Psoas muscle (tissue), 7 donors: ENCODE measurements at regions not wholly inside any gene's neighbourhood (a gene's known extent, or its start where the extent isn't known, plus 50 kb on each side); places are given as distances from the start of the nearest gene placed in this dataset.

Experiments
- ATAC-seq, 4 donors: fragments of 200-7000 bp; cut with Tn5 transposase; one replicate each; pipeline ENCODE4 v1.9.1; 2020; ENCODE audit warnings: moderate library complexity in 3 of 4, mild to moderate bottlenecking in 2 of 4
- DNase-seq, 2 donors: peaks; one replicate each; pipeline ENCODE4 v3.0.0-alpha.2; 2020
- H3K27ac ChIP-seq: fragments of 200-600 bp; one replicate; pipeline ENCODE4 v1.8.0; 2022
- H3K27me3 ChIP-seq, 3 donors: fragments of 200-600 bp in 1 of 3; one replicate each; pipeline versions ENCODE4 v1.6.1 to v1.8.0; 2013 to 2022; ENCODE audit warnings: low read length in 2 of 3, mild to moderate bottlenecking in 2 of 3, moderate library complexity in 1 of 3; ENCODE audit not compliant: insufficient read depth in 3 of 3
- H3K36me3 ChIP-seq, 2 donors: fragments of 200-600 bp in 1 of 2; one replicate each; pipeline versions ENCODE4 v1.6.1 to v1.8.0; 2013 to 2022; ENCODE audit warnings: low read depth in 1 of 2, mild to moderate bottlenecking in 1 of 2, moderate library complexity in 1 of 2; ENCODE audit not compliant: insufficient read depth in 1 of 2
- H3K4me1 ChIP-seq: fragments of 200-600 bp; one replicate; pipeline ENCODE4 v1.8.0; 2022
- H3K4me3 ChIP-seq: fragments of 200-600 bp; one replicate; pipeline ENCODE4 v1.8.0; 2022; ENCODE audit warnings: mild to moderate bottlenecking
- H3K9me3 ChIP-seq: fragments of 200-600 bp; one replicate; pipeline ENCODE4 v1.8.0; 2022
- WGBS, 3 donors: extraction: QIAGEN DNeasy Blood & Tissue Kit; methylation state at CpG; one replicate each; pipeline versions ENCODE4 v1.1.6 to v1.1.7; 2013; 5-methylcytosine and 5-hydroxymethylcytosine counted together
- intact Hi-C, 2 donors: fragments of 100-400 bp; cut with DNase I; formaldehyde crosslinking; loops; one replicate each; pipeline versions ENCODE4 v1.11.0 to v1.14.2; 2022
- TF ChIP-seq, protein P1 (sequence below): fragments of 200-600 bp; IDR thresholded peaks from one replicate; pipeline ENCODE4 v1.8.0; 2022; ENCODE audit warnings: antibody characterized with exemption
- donor health status: healthy with polysubstance abuse.
- donor health status: DM: no; HTN: no; CAD: no; lungs with moderate emphysema.
- donor health status: Bipolar disorder and iron deficiency.
- donor health status: healthy.
- donor health status: DM: yes; HTN: yes; CAD: no.
- donor health status: DM: no; HTN: no; CAD: no.
- donor health status: DM: yes; HTN: yes; CAD: no.

DNA sequence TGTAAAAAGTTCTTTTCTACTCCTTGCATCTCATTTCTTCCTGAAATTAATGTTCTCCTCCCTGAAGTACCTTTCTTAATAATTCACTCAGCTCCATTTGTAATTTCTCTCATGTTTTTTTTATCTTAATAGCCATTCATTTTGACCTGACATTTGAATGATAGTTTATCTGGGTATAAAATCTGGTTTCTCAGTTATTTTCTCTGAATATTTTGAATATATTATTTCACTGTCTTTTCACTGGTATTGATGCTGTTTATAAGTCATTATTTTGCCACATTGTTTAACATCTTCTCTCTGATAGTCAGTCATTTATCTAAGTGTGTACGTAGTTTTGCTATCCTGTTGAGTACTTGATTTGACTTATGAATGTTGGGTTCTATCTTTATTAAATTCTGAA, 68.8 kb upstream of the ARHGAP18 start:
- no peak overlapping the region for H3K27ac ChIP-seq
- no peaks in the 10 kb centered on the region for H3K36me3 ChIP-seq
- no peak for ATAC-seq
- H3K27me3 ChIP-seq, result no peaks in the 10 kb centered on the region
- TF ChIP-seq, protein P1, sequence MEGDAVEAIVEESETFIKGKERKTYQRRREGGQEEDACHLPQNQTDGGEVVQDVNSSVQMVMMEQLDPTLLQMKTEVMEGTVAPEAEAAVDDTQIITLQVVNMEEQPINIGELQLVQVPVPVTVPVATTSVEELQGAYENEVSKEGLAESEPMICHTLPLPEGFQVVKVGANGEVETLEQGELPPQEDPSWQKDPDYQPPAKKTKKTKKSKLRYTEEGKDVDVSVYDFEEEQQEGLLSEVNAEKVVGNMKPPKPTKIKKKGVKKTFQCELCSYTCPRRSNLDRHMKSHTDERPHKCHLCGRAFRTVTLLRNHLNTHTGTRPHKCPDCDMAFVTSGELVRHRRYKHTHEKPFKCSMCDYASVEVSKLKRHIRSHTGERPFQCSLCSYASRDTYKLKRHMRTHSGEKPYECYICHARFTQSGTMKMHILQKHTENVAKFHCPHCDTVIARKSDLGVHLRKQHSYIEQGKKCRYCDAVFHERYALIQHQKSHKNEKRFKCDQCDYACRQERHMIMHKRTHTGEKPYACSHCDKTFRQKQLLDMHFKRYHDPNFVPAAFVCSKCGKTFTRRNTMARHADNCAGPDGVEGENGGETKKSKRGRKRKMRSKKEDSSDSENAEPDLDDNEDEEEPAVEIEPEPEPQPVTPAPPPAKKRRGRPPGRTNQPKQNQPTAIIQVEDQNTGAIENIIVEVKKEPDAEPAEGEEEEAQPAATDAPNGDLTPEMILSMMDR, result no peak
- peaks cover 8% of the 10 kb centered on the region for H3K9me3 ChIP-seq
- no peak for DNase-seq
- H3K4me3 ChIP-seq, result no peak overlapping the region
- no peaks in the 10 kb centered on the region for H3K4me1 ChIP-seq
- intact Hi-C loops, result no loop called here
- 0 to 95% (median 44%) methylated on average over 1 of the region's 1 CpG for WGBS, 3 donors

GRCh38 chr6:129777371-129777770, 67.4 kb upstream of the ARHGAP18 start:
- no peaks in the 10 kb centered on the region for H3K36me3 ChIP-seq
- no peak overlapping the region for H3K4me3 ChIP-seq
- TF ChIP-seq, protein P1, result no peak
- H3K9me3 ChIP-seq, result peaks cover 8% of the 10 kb centered on the region
- no peak for ATAC-seq
- H3K27ac ChIP-seq, result no peak overlapping the region
- intact Hi-C loops, result no loop called here
- no peaks in the 10 kb centered on the region for H3K27me3 ChIP-seq
- no peaks in the 10 kb centered on the region for H3K4me1 ChIP-seq
- DNase-seq, result no peak

- Histone ChIP-seq H3K9me3 (peaks cover 8% of the 10 kb centered on the region), H3K4me3 (no peak overlapping the region), H3K4me1 (no peaks in the 10 kb centered on the region), H3K27me3 (peaks cover 0 to 3% (median 0%) of the 10 kb centered on the region in 3 donors), H3K27ac (no peak overlapping the region), H3K36me3 (no peaks in the 10 kb centered on the region)
- TF ChIP-seq, protein P1, result no peak
- ATAC-seq, result no peak
- intact Hi-C loops, result no loop called here
- DNase-seq, result no peak
- 93 to 96% (median 94%) methylated on average over 3 of the region's 3 CpGs for WGBS, 3 donors
Observed at GRCh38 chr6:129776542-129777330, 66.8 kb upstream of the ARHGAP18 start.

DNA sequence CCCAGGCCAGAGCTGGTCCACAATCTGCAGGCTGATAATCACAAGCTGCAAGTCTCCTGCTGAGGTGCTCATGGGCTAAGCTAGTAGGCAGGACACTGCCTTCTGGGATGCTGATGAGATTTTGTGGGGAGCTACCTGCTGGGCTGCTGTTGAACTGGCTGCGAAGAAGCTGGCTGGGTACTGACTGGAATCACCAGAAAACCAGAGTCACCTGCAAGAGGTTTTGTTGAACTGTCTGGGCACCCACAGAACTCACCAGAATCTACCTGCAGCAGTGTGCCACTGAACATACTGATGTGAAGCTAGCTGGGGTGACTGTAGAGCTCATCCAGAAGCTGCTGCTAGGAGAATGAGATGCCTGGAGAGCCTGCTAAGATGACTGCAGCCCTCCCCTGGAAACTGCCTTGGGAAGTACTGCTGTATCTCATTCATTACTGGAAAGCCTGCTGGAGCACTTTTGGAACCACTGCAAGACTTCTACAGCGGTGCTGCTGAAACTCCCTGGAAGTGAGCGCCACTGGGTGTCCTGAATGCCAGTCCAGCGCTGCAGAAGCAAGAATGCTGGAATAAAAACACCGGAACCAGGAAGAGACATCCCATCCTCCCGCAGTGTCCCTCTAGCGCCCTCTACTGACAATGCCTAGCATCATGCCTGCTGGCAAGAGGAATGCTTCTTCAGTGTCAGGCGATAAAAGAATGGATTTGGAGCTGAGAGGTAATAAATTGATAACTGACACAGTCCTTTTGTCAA, 64.9 kb upstream of the ARHGAP18 start:
- Histone ChIP-seq H3K4me3 (peak overlapping the region; percentile 21), H3K27me3 (peaks cover 0 to 3% (median 0%) of the 10 kb centered on the region in 3 donors), H3K4me1 (no peaks in the 10 kb centered on the region), H3K9me3 (peaks cover 8% of the 10 kb centered on the region), H3K36me3 (no peaks in the 10 kb centered on the region), H3K27ac (no peak overlapping the region)
- peak; percentile 49 to 84 (median 79) for ATAC-seq
- TF ChIP-seq, protein P1, result peak; percentile 80
- DNase-seq, result peak; percentile 58 to 66
- intact Hi-C loops, result no loop called here
- WGBS, 3 donors, result 22 to 30% (median 24%) methylated on average over 8 of the region's 8 CpGs
